ENCODE measurements at regions not wholly inside any gene's neighbourhood (a gene's known extent, or its start where the extent isn't known, plus 50 kb on each side); places are given as distances from the start of the nearest gene placed in this dataset.

- Histone ChIP-seq H3K4me3 (ENCODE audit: insufficient read depth, low read depth, low read length) (no peak overlapping the region), H4K8ac (ENCODE audit: low read depth in 2 of 2, low read length in 2 of 2) (no peak overlapping the region; a peak in 1 of 4 replicates), H3K14ac (replicated peaks; ENCODE audit: low read depth, low read length) (no peak overlapping the region), H3K56ac (ENCODE audit: extremely low read depth, insufficient read depth, low read length) (0 out of 2 replicates have a peak overlapping the region, but pooled peaks have one; percentile 12), H4K5ac (ENCODE audit: low read depth, low read length) (no peak overlapping the region; the same call in 1 of the 2 replicates), H2BK5ac (ENCODE audit: low read depth, low read length, poor library complexity, severe bottlenecking) (no peak overlapping the region), H4K20me1 (ENCODE audit: insufficient read depth, low read length) (no peaks in the 10 kb centered on the region), H3K27me3 (ENCODE audit: control insufficient read depth, insufficient read depth, low read length) (no peaks in the 10 kb centered on the region), H2AK5ac (ENCODE audit: low read depth, low read length) (peak overlapping the region; percentile 14; the same call in 1 of the 2 replicates), H2AK9ac (replicated peaks; ENCODE audit: low read depth, low read length, poor library complexity) (no peak overlapping the region), H3K27ac (ENCODE audit: insufficient read depth, low read length) (no peak overlapping the region), H4K91ac (ENCODE audit: insufficient read depth, low read depth, low read length) (no peak overlapping the region), H3K9me3 (ENCODE audit: control insufficient read depth, insufficient read depth, low read length) (no peaks in the 10 kb centered on the region), H2BK120ac (ENCODE audit: low read depth, low read length) (0 out of 2 replicates have a peak overlapping the region, but pooled peaks have one; percentile 30), H3K79me1 (ENCODE audit: low read depth in 1 of 2, low read length in 2 of 2) (peaks cover 0 to 29% of the 10 kb centered on the region in 2 experiments; a peak in 3 of 4 replicates), H3K36me3 (ENCODE audit: control insufficient read depth, insufficient read depth, low read length) (no peaks in the 10 kb centered on the region), H3K23ac (ENCODE audit: low read depth, low read length) (no peak overlapping the region), H2BK15ac (ENCODE audit: low read depth, low read length) (peak overlapping the region; percentile 72; the same call in 2 of the 3 replicates), H3K4ac (ENCODE audit: low read depth, low read length) (peak overlapping the region; percentile 24; the same call in 1 of the 2 replicates), H3K18ac (ENCODE audit: low read depth, low read length) (no peak overlapping the region), H3K9me1 (ENCODE audit: insufficient read depth, low read length) (peaks cover 8% of the 10 kb centered on the region), H3K4me1 (ENCODE audit: control insufficient read depth, insufficient read depth, low read length) (peaks cover 12% of the 10 kb centered on the region), H3K4me2 (ENCODE audit: low read depth, low read length) (no peak overlapping the region), H2AFZ (replicated peaks; ENCODE audit: low read length, poor library complexity) (no peak overlapping the region), H3K9ac (ENCODE audit: low read depth, low read length) (no peak overlapping the region), H2BK20ac (ENCODE audit: low read depth, low read length) (no peak overlapping the region)
- POLR2A ChIA-PET (ENCODE audit: unreplicated experiment): no interaction called here
- DNase-seq: no peak
- no peak for ATAC-seq (ENCODE audit: low read depth)
- dilution Hi-C loops (cut with HindIII; ENCODE audit: low sequenced_read_pairs, unreplicated experiment): no loop called here
- CTCF ChIA-PET: no interaction called here
- TF ChIP-seq, protein P1, sequence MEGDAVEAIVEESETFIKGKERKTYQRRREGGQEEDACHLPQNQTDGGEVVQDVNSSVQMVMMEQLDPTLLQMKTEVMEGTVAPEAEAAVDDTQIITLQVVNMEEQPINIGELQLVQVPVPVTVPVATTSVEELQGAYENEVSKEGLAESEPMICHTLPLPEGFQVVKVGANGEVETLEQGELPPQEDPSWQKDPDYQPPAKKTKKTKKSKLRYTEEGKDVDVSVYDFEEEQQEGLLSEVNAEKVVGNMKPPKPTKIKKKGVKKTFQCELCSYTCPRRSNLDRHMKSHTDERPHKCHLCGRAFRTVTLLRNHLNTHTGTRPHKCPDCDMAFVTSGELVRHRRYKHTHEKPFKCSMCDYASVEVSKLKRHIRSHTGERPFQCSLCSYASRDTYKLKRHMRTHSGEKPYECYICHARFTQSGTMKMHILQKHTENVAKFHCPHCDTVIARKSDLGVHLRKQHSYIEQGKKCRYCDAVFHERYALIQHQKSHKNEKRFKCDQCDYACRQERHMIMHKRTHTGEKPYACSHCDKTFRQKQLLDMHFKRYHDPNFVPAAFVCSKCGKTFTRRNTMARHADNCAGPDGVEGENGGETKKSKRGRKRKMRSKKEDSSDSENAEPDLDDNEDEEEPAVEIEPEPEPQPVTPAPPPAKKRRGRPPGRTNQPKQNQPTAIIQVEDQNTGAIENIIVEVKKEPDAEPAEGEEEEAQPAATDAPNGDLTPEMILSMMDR (conservative IDR thresholded peaks at IDR 0.05; ENCODE audit: low read depth, low read length): no peak
- no peak for TF ChIP-seq BHLHE40 (IDR thresholded peaks at IDR 0.05; ENCODE audit: low read depth, low read length)
- no peak for TF ChIP-seq RFX5 (IDR thresholded peaks at IDR 0.05; ENCODE audit: low read depth, low read length)
- TF ChIP-seq RAD21 (IDR thresholded peaks at IDR 0.05; ENCODE audit: low read length): no peak
- TF ChIP-seq CEBPB (IDR thresholded peaks at IDR 0.05; ENCODE audit: low read depth, low read length): no peak
- intact Hi-C loops (cut with micrococcal nuclease): no loop called here
- whole genome bisulfite sequencing, 2 experiments (ENCODE audit: extremely low coverage in 2 of 2, insufficient read length in 1 of 2): 88% methylated on average over 1 of the region's 2 CpGs; no CpG with 5 or more reads in 1 of the 2 experiments
- in situ Hi-C loops (cut with MboI; ENCODE audit: low sequenced_read_pairs): no loop called here
- BruUV-seq (replicated peaks): no TSS peak
Measured at GRCh38 chr6:21749754-21750153, 156.2 kb downstream of the SOX4 start.
